Gastroesophageal sphincter (tissue), 3 donors: ENCODE measurements at regions not wholly inside any gene's neighbourhood (a gene's known extent, or its start where the extent isn't known, plus 50 kb on each side); places are given as distances from the start of the nearest gene placed in this dataset.

Source experiments
- EP300 ChIP-seq: sonication (generic); formaldehyde crosslinking; IDR thresholded peaks from one replicate; pipeline ENCODE4 v1.6.1; 2017; ENCODE audit warnings: antibody characterized with exemption, mild to moderate bottlenecking
- POLR2A ChIP-seq, 2 donors: fragments of 450-650 bp; IDR thresholded peaks; one replicate each; pipeline ENCODE4 v1.6.1; 2017; ENCODE audit warnings: antibody characterized with exemption in 2 of 2, mild to moderate bottlenecking in 2 of 2, moderate library complexity in 1 of 2
- POLR2AphosphoS5 ChIP-seq: sonication (generic); formaldehyde crosslinking; IDR thresholded peaks from one replicate; pipeline ENCODE4 v1.6.1; 2017; ENCODE audit warnings: antibody characterized with exemption
- TF ChIP-seq, protein P1 (sequence below), 4 experiments: fragments of 200-600 bp in 2 of 4; fragments of 450-650 bp in 2 of 4; sonication (generic) in 1 of 4; IDR thresholded peaks; one replicate each; pipeline ENCODE4 v1.5.1; 2017 to 2019; ENCODE audit warnings: antibody characterized with exemption in 4 of 4, mild to moderate bottlenecking in 2 of 4, moderate library complexity in 2 of 4

DNA sequence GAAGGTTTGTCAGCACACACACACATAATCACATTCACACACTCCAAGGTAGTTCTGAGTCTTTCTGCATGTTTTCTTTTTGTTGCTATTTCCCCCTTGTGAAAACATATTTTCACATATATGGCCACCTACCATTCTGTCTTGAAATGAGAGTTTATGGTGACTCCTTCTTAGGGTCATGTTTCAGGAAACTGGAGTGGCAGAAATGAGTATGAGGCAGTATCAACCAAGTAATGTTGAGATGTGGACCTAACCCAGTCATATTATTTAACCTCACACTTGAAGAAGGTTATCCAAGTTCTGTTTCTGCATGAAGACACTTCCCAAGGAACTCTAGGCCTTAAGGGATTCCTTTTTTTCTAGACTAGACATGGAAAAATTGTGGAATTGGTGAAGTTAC, 481.4 kb downstream of the ETS1 start:
- no peak for TF ChIP-seq POLR2AphosphoS5
- TF ChIP-seq, protein P1, sequence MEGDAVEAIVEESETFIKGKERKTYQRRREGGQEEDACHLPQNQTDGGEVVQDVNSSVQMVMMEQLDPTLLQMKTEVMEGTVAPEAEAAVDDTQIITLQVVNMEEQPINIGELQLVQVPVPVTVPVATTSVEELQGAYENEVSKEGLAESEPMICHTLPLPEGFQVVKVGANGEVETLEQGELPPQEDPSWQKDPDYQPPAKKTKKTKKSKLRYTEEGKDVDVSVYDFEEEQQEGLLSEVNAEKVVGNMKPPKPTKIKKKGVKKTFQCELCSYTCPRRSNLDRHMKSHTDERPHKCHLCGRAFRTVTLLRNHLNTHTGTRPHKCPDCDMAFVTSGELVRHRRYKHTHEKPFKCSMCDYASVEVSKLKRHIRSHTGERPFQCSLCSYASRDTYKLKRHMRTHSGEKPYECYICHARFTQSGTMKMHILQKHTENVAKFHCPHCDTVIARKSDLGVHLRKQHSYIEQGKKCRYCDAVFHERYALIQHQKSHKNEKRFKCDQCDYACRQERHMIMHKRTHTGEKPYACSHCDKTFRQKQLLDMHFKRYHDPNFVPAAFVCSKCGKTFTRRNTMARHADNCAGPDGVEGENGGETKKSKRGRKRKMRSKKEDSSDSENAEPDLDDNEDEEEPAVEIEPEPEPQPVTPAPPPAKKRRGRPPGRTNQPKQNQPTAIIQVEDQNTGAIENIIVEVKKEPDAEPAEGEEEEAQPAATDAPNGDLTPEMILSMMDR (IDR thresholded peaks at IDR 0.05), result no peak
- no peak for TF ChIP-seq POLR2A (IDR thresholded peaks at IDR 0.05)
- no peak for TF ChIP-seq EP300
